Mammary epithelial cell (primary cell): ENCODE measurements at regions not wholly inside any gene's neighbourhood (a gene's known extent, or its start where the extent isn't known, plus 50 kb on each side); places are given as distances from the start of the nearest gene placed in this dataset.
"Not testable (repeated sequence)": the region's sequence is repeated elsewhere in the genome, so short reads cannot be mapped to it uniquely, and the experiment has no call there.

Experiments used
- CTCF ChIP-seq, 2 donors: IDR thresholded peaks in 1 of 2; conservative IDR thresholded peaks in 1 of 2; 2 replicates each; pipeline ENCODE4 v1.5.1; 2011 to 2012; ENCODE audit warnings: inconsistent platforms in 2 of 2, low read length in 2 of 2, mild to moderate bottlenecking in 2 of 2, control low read depth in 1 of 2, low read depth in 1 of 2; ENCODE audit not compliant: insufficient read depth in 1 of 2; ENCODE audit errors: extremely low read depth in 1 of 2
- EZH2 ChIP-seq: IDR thresholded peaks from 2 replicates; pipeline ENCODE4 v1.6.1; 2012; ENCODE audit warnings: low read length, inconsistent platforms, borderline replicate concordance

GRCh38 chr2:87217005-87217404 lies 195.4 kb upstream of the PLGLB1 start:
- not testable (repeated sequence) for TF ChIP-seq CTCF (conservative IDR thresholded peaks at IDR 0.05 in 1 of 2, IDR thresholded peaks at IDR 0.05 in 1 of 2; ENCODE audit: extremely low read depth in 1 of 2, insufficient read depth in 1 of 2, low read depth in 1 of 2, low read length in 2 of 2); EZH2
